ENCODE measurements at regions not wholly inside any gene's neighbourhood (a gene's known extent, or its start where the extent isn't known, plus 50 kb on each side); places are given as distances from the start of the nearest gene placed in this dataset.

DNA sequence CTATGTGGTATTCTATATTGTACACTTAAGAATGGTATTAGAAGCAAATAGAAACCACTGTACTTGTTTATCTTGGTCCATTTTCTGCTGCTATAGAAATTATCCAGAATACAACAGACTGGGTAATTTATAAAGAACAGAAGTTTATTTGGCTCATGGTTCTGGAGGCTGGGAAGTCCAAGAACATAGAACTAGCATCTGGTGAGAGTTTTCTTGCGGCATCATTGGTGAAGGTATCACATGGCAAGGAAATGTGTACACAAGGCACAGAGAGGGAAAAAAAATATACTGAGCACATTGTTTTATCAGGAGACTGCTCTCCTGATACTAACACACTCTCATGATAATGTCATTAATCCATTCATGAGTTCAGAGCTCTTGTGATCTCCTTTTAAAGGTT is 130.3 kb upstream of the STXBP6 start:
- no peak overlapping the region for H3K4me3 ChIP-seq
- H3K27me3 ChIP-seq, result no peaks in the 10 kb centered on the region
- H3K27ac ChIP-seq, result no peak overlapping the region
- WGBS, result 94% methylated on average over 1 of the region's 1 CpG
- H3K36me3 ChIP-seq, result no peaks in the 10 kb centered on the region
- no peaks in the 10 kb centered on the region for H3K4me1 ChIP-seq
- DNase-seq (ENCODE audit: low spot score in 2 of 2), result no peak
- TF ChIP-seq, protein P1, sequence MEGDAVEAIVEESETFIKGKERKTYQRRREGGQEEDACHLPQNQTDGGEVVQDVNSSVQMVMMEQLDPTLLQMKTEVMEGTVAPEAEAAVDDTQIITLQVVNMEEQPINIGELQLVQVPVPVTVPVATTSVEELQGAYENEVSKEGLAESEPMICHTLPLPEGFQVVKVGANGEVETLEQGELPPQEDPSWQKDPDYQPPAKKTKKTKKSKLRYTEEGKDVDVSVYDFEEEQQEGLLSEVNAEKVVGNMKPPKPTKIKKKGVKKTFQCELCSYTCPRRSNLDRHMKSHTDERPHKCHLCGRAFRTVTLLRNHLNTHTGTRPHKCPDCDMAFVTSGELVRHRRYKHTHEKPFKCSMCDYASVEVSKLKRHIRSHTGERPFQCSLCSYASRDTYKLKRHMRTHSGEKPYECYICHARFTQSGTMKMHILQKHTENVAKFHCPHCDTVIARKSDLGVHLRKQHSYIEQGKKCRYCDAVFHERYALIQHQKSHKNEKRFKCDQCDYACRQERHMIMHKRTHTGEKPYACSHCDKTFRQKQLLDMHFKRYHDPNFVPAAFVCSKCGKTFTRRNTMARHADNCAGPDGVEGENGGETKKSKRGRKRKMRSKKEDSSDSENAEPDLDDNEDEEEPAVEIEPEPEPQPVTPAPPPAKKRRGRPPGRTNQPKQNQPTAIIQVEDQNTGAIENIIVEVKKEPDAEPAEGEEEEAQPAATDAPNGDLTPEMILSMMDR (IDR thresholded peaks at IDR 0.05), result no peak
- TF ChIP-seq POLR2A (IDR thresholded peaks at IDR 0.05), result no peak
- H3K9me3 ChIP-seq, result peaks cover 4% of the 10 kb centered on the region

DNA sequence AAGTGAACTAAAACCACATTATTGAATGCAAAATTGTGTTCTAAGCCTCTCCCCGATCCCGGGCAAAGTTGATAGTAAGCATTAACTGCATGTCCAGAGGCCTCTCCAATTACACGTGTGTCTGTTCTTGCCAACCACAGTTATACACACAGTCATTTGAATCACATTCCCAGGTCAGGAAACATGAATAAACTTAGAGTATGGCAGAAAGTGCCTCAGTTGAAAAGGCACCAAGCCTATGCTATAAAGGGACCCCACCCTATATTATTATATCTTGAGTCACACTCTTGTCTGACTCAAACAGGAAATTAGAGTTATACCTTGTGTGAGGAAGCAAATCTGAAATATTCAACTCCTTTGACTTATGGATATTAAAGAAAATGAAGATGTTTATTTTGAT is 128.3 kb upstream of the STXBP6 start:
- Histone ChIP-seq H3K4me3 (no peak overlapping the region), H3K9me3 (peaks cover 4% of the 10 kb centered on the region), H3K27me3 (no peaks in the 10 kb centered on the region), H3K36me3 (no peaks in the 10 kb centered on the region), H3K27ac (no peak overlapping the region), H3K4me1 (no peaks in the 10 kb centered on the region)
- no peak for DNase-seq (ENCODE audit: low spot score in 2 of 2)
- 79% methylated on average over 3 of the region's 3 CpGs for WGBS
- TF ChIP-seq EP300 (IDR thresholded peaks at IDR 0.05), result no peak
- TF ChIP-seq POLR2A (IDR thresholded peaks at IDR 0.05), result no peak
- TF ChIP-seq, protein P1 (IDR thresholded peaks at IDR 0.05), result no peak
- TF ChIP-seq POLR2AphosphoS5 (IDR thresholded peaks at IDR 0.05), result no peak

DNA sequence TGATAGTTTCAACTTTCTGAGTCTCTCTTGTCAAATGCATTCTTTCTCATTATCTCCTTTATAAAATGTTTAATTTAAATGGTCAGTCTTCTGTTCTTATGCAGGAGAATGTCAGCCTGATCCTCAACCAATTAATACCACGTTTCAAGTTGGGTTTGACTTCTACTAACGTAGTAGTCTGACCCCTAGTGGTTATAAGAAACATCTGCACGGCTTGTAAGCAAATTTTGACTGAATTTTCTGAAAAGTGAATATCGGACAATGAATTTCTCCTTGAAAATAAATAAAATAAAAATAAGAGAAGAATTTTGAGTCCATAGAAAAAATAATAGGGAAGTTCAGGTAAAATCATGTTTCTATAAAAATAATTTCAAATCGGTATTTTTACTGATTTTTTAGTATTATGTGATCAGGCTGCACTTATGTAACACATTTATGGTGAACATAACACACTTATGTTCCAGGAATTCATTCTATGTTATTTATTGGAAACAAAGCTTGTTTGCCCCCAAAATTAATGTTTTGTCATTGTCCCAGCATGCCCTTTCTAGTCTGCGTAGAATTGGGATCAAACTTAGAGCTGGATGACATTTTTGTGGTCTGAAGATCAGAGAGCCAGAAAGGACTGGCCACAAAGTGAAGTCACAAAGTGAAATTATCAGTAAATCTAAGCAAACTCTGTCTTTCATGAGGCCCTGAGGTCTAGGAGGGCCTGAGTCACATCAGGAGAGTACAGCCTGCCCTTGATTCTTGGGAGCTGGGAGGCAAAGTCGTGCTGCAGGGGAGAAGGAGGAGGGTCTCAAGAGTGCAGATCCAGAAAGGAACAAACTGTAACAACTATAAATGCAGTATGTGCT is 101.2 kb upstream of the STXBP6 start:
- Histone ChIP-seq H3K4me3 (no peak overlapping the region), H3K27ac (no peak overlapping the region), H3K4me1 (no peaks in the 10 kb centered on the region), H3K27me3 (peaks cover 3% of the 10 kb centered on the region), H3K36me3 (no peaks in the 10 kb centered on the region), H3K9me3 (no peaks in the 10 kb centered on the region)
- no peak for DNase-seq (ENCODE audit: low spot score in 2 of 2)
- 20% methylated on average over 7 of the region's 7 CpGs for WGBS
- TF ChIP-seq, protein P1 (IDR thresholded peaks at IDR 0.05), result peak; percentile 62 to 70
- no peak for TF ChIP-seq POLR2AphosphoS5 (IDR thresholded peaks at IDR 0.05)

- H3K4me1 ChIP-seq, result no peaks in the 10 kb centered on the region
- no peaks in the 10 kb centered on the region for H3K36me3 ChIP-seq
- no peak overlapping the region for H3K27ac ChIP-seq
- no peaks in the 10 kb centered on the region for H3K9me3 ChIP-seq
- no peak overlapping the region for H3K4me3 ChIP-seq
- peaks cover 3% of the 10 kb centered on the region for H3K27me3 ChIP-seq
- no peak for TF ChIP-seq POLR2A (IDR thresholded peaks at IDR 0.05)
- no peak for TF ChIP-seq POLR2AphosphoS5 (IDR thresholded peaks at IDR 0.05)
- TF ChIP-seq, protein P1 (IDR thresholded peaks at IDR 0.05), result no peak
- TF ChIP-seq EP300 (IDR thresholded peaks at IDR 0.05), result no peak
- no peak for DNase-seq (ENCODE audit: low spot score in 2 of 2)
These were observed 100.5 kb upstream of the STXBP6 start for GRCh38 chr14:25150401-25150800.

DNA sequence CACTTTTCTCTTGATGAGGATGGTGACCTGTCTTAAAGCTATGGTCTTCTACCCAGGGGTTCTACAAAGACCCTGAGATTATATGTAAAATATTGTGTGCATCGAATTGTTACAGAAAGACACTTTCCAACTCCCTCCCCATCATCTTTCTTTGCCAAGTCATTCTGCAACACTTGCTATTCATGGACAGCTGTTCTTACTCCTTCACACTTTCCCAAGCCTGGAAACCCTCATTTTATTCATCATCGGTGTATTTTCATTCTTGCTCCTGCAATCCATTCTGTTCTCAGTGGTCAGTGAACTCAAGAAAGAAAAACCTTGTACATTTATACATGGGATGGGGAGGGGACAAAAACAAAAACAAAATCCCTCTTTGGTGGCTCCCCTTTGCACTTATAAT is 90.5 kb upstream of the STXBP6 start:
- Histone ChIP-seq H3K36me3 (no peaks in the 10 kb centered on the region), H3K4me3 (no peak overlapping the region), H3K27me3 (peaks cover 17% of the 10 kb centered on the region), H3K4me1 (no peaks in the 10 kb centered on the region), H3K27ac (no peak overlapping the region), H3K9me3 (no peaks in the 10 kb centered on the region)
- 63% methylated on average over 2 of the region's 2 CpGs for WGBS
- TF ChIP-seq, protein P1 (IDR thresholded peaks at IDR 0.05), result no peak
- TF ChIP-seq EP300 (IDR thresholded peaks at IDR 0.05) (no peak), POLR2AphosphoS5 (IDR thresholded peaks at IDR 0.05) (no peak), POLR2A (IDR thresholded peaks at IDR 0.05) (no peak)
- DNase-seq (ENCODE audit: low spot score in 2 of 2), result no peak

All from suprapubic skin (tissue), 4 donors.